GM18505 (cell line): ENCODE measurements at regions not wholly inside any gene's neighbourhood (a gene's known extent, or its start where the extent isn't known, plus 50 kb on each side); places are given as distances from the start of the nearest gene placed in this dataset.
A peak's percentile ranks its signal among the peaks of the same experiment; 100 is the strongest.

Experiments used
- ATAC-seq: cut with Tn5 transposase; IDR thresholded peaks from one replicate; pipeline ENCODE4 v1.9.1; 2021; ENCODE audit not compliant: unreplicated experiment
- POLR2A ChIP-seq: IDR thresholded peaks from 4 replicates; pipeline ENCODE4 v1.6.1; 2011; ENCODE audit warnings: borderline replicate concordance; ENCODE audit not compliant: insufficient read depth, insufficient read length; ENCODE audit errors: extremely low read depth

DNA sequence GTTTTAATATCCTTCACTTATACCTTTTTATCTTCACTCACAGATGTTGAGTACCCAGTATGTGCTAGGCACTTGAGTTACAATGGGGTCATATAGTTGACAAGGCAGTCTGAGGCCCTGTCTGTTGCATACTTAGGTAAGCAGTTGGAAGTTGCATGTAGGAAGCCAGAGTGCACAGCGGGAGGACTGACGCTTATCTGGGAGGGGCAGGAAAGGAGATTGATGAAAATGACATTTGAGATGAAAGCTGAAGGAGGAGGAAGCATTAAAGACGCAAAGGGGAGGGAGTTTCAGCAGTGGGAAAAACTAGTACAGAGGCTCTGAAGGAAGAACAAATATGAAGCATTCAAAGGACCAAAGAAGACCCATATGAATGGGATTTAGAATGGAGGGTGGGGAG, 266.2 kb downstream of the HTR7 start:
- no peak for ATAC-seq
- no peak for TF ChIP-seq POLR2A

DNA sequence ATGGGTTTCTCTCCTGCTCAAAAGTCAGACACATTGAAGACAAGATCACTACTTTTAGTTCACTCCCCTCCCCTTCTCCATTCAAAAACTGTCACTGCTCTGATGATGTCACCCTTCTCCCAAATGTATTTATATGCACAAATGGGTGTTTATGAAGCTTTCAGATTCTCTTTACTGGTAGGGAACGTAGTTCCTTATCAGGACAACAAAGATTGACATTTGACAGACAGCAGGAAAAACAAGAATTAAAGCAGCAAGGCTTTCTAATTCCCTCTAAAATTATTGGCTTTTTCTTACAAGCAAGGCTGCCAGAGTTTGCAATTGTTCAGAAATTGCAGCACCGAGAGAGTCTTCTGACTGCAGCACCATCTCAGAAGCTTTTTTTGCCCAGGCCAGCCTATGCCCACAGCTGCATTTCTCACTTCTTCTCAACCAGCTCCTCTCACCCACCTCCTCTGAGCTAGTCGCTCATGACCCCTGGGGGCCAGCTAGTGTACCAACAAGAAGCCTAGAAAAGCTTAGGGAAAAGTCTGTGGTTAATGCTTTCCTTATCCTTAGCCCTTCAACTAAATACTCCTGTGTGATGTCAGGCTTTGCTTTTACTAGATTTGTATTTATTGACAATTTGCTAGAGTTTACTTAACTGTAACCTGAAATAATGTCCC, 265.1 kb downstream of the HTR7 start:
- ATAC-seq, result peak; percentile 58
- no peak for TF ChIP-seq POLR2A

GRCh38 chr10:90598513-90598912, 259.3 kb downstream of the HTR7 start:
- no peak for TF ChIP-seq POLR2A
- ATAC-seq, result no peak

DNA sequence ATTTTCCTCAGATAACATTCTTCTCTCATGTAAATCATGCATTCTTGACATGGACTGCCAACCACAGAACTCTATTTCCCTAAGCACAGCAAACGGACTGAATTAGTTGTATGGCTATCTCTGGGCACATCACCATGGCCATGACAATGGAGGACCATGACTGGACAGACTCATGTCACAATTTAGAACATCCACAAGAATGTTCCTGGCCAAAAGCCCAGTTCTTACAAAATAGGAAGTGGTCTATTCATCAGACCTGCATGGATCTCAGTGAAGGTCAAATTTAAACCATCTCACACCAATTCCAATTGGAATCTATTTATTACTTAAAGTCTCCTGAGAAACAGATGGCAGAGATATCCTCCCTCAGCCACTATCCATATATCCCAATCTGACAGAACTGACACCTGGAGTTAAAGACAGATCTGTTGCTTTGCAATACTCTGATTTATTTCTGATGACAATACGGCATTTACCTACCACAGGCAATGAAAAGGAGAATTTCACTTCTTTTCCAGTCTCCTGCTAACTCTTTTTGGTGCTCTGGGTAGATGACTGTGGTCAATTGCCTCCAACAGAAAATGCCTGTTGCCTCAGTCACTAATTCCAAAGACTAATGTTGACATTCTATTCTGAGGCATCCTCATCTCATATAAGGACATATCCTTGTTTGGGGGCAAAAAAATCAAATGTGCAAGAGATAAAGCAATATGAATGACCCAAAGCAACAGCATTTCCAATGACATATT, 254.8 kb downstream of the HTR7 start:
- TF ChIP-seq POLR2A, result no peak

GRCh38 chr10:90604636-90605035, 253.2 kb downstream of the HTR7 start:
- no peak for ATAC-seq
- TF ChIP-seq POLR2A, result no peak

More for the DNA sequence above, 254.8 kb downstream of the HTR7 start:
- no peak for ATAC-seq

GRCh38 chr10:90605506-90605905, 252.3 kb downstream of the HTR7 start:
- no peak for TF ChIP-seq POLR2A

GRCh38 chr10:90612276-90612675, 245.6 kb downstream of the HTR7 start:
- ATAC-seq, result no peak
- TF ChIP-seq POLR2A, result no peak

More at GRCh38 chr10:90605506-90605905, 252.3 kb downstream of the HTR7 start:
- ATAC-seq, result no peak

GRCh38 chr10:90614631-90615030, 243.2 kb downstream of the HTR7 start:
- ATAC-seq, result no peak
- TF ChIP-seq POLR2A, result no peak

DNA sequence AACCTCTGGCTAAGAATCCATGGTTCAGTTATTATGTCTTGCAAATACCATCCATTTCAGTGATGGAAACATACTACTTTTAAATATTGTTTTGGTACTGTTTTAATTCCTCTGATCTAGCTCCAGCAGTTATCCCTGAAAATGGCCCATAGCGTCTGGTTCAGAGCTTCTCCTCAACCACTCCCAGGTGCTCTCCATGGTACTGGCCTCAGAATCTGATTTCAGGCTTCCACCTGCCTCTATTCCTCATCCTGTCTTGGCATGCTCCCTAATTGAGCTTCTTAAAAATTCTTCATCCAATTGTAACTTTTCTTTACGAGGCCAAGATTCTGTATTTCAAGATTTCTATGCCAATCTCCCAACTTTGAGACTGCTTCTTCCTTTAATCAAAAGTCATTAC, 236.3 kb downstream of the HTR7 start:
- ATAC-seq, result no peak
- no peak for TF ChIP-seq POLR2A

GRCh38 chr10:90635111-90635765, 222.6 kb downstream of the HTR7 start:
- ATAC-seq, result no peak
- TF ChIP-seq POLR2A, result no peak

GRCh38 chr10:90640756-90641155, 217.1 kb downstream of the HTR7 start:
- TF ChIP-seq POLR2A, result no peak
- ATAC-seq, result no peak

DNA sequence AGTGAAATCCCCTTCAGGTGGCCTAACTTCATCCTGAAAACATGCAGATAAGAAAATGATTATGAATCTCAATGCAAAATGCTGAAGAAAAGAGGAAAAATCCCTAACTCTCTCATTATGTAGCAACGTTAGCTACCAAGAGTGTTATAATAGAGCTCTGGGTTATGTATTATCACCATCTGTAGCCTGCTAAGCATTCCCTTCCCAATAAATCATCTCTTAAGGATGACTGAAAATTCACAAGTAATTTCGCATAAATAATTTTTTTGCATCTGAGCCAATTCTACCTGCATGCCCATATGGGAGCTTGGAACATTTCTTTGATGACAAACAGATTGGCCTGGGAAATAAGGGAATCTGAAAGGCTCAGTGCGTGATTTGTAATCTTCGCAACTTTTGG, 216.1 kb downstream of the HTR7 start:
- no peak for TF ChIP-seq POLR2A
- no peak for ATAC-seq

GRCh38 chr10:90642136-90642535, 215.7 kb downstream of the HTR7 start:
- no peak for TF ChIP-seq POLR2A
- ATAC-seq, result no peak

DNA sequence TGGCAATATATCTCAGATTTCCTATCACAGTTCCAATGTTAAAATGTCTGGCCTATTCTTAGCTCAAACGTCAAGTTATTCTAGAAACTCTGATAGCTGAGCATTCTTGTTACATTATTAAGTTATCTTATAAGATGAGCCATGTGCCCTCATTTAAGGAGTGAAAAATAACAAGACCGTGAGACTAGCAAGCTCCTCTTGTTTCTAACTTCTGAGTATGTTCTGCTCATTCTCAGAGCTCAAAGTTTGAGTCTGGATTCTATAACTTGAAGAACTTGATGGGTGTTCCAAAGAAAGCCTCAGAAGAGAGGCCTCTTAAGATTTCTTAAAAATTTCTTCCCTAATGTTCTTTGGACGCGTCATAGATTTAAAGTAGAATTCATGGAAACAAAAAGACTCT, 215.2 kb downstream of the HTR7 start:
- no peak for TF ChIP-seq POLR2A
- ATAC-seq, result no peak

DNA sequence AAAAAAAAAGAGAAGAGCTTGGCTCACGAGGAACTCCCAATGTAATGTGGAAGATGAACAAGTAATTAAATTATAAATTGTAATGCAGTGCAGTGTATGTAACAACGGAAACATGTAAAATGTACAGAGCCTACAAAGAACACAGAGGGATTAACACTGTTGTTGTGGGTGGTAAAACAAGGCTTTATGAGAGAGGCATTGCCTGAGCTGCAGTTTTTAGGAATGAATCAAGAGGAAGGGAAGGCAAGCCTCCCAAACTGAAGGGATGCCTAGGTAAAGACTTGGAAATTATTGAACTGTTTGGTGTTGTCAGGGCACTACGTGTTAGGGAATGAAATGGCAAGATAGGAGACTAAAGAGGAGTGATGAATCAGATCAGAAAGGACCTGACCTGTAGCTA, 213.7 kb downstream of the HTR7 start:
- ATAC-seq, result no peak

DNA sequence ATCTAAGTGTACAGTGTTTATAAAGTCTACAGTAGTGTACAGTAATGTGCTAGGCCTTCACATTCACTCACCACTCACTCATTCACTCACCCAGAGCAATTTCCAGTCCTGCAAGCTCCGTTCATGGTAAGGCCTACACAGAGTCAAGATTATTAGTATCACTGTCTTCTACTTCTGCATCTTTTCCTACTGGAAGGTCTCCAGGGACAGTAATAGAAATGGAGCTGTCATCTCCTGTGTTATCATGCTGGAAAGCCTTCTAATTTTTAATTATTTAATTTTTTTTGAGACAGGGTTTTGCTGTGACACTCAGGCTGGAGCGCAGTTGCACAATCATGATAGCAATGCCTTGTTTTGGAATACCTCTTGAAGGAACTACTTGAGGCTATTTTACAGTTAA, 207.0 kb downstream of the HTR7 start:
- no peak for ATAC-seq
- TF ChIP-seq POLR2A, result no peak

More for the DNA sequence above, 213.7 kb downstream of the HTR7 start:
- no peak for TF ChIP-seq POLR2A
